ENCODE measurements at regions not wholly inside any gene's neighbourhood (a gene's known extent, or its start where the extent isn't known, plus 50 kb on each side); places are given as distances from the start of the nearest gene placed in this dataset.

DNA sequence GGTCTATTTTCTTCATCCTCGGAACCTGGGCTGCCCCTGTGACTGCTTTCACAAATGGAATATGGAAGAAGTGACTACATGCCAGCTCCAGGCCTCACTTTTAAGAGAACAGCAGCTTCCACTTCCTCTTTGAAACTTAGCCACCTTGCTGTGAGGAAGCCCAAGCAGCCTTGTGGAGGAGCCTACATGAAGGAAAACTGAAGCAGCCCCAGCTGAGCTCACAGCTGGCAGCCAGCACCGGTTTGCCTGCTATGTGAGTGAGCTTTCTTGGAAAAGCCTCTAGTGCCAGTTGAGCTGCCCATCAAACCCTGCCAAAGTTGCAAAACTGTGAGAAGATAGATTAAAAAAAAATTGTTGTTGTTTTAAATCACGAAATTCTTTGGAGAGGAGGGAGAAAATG lies 498.0 kb upstream of the PROK2 start:
- TF ChIP-seq, protein P1, sequence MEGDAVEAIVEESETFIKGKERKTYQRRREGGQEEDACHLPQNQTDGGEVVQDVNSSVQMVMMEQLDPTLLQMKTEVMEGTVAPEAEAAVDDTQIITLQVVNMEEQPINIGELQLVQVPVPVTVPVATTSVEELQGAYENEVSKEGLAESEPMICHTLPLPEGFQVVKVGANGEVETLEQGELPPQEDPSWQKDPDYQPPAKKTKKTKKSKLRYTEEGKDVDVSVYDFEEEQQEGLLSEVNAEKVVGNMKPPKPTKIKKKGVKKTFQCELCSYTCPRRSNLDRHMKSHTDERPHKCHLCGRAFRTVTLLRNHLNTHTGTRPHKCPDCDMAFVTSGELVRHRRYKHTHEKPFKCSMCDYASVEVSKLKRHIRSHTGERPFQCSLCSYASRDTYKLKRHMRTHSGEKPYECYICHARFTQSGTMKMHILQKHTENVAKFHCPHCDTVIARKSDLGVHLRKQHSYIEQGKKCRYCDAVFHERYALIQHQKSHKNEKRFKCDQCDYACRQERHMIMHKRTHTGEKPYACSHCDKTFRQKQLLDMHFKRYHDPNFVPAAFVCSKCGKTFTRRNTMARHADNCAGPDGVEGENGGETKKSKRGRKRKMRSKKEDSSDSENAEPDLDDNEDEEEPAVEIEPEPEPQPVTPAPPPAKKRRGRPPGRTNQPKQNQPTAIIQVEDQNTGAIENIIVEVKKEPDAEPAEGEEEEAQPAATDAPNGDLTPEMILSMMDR (IDR thresholded peaks at IDR 0.05; ENCODE audit: partially characterized antibody, unreplicated experiment) = no peak
- H3K9me3 Mint-ChIP-seq (ENCODE audit: unreplicated experiment) = no peaks in the 10 kb centered on the region

DNA sequence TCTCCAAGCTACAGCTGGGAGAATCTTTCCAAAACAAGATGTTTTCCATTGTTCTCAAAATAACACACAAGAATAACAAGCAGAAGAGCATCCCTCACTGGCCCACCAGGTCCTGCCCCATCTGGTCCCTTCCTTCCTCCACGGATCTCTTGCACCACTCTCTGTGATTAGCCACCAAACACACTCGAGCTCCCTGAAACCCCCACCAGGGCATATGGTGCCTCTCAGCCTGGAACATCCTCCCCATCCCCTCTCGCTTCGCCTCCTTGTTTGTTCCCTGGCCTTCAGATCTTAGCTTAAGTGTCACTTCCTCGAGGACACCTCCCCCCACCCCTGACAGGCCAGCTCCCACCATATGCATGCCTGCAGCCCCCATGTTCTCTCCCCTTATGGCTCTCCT lies 496.6 kb upstream of the PROK2 start:
- Mint-ChIP-seq H3K36me3 (ENCODE audit: unreplicated experiment) (peaks cover 11% of the 10 kb centered on the region), H3K27me3 (ENCODE audit: unreplicated experiment) (peaks cover 4% of the 10 kb centered on the region), H3K27ac (ENCODE audit: unreplicated experiment) (no peak overlapping the region), H3K4me1 (ENCODE audit: low read depth, unreplicated experiment) (peaks cover 6% of the 10 kb centered on the region), H3K4me3 (ENCODE audit: unreplicated experiment) (peak overlapping the region; percentile 40), H3K9me3 (ENCODE audit: unreplicated experiment) (no peaks in the 10 kb centered on the region)
- DNase-seq = no peak
- TF ChIP-seq, protein P1 (IDR thresholded peaks at IDR 0.05; ENCODE audit: partially characterized antibody, unreplicated experiment) = no peak

More for the DNA sequence above, 498.0 kb upstream of the PROK2 start:
- no peak for DNase-seq
- Mint-ChIP-seq H3K27ac (ENCODE audit: unreplicated experiment) (no peak overlapping the region), H3K27me3 (ENCODE audit: unreplicated experiment) (peaks cover 2% of the 10 kb centered on the region), H3K4me3 (ENCODE audit: unreplicated experiment) (no peak overlapping the region), H3K36me3 (ENCODE audit: unreplicated experiment) (peaks cover 11% of the 10 kb centered on the region), H3K4me1 (ENCODE audit: low read depth, unreplicated experiment) (peaks cover 6% of the 10 kb centered on the region)

DNA sequence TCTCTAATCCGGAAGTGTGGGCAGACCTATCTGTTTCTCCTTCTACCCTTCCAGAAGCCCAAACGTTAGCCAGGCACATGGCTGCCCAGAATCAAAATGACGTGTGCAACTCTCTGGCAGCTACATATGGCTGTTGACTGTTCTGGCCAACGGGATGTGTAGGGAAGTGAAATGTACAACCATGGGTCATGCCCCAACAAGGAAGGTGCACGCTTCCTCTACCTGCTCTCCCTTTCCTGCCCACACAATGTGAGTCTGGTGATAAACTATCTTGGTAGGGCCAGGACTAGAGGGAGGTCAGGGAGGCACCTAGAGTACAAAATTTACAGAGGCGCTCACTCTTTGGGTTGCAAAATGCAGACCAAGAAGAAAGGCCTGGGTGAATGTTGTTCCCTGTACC lies 495.9 kb upstream of the PROK2 start:
- H3K9me3 Mint-ChIP-seq (ENCODE audit: unreplicated experiment) = no peaks in the 10 kb centered on the region
- no peak overlapping the region for H3K27ac Mint-ChIP-seq (ENCODE audit: unreplicated experiment)
- peaks cover 11% of the 10 kb centered on the region for H3K36me3 Mint-ChIP-seq (ENCODE audit: unreplicated experiment)
- TF ChIP-seq, protein P1 (IDR thresholded peaks at IDR 0.05; ENCODE audit: partially characterized antibody, unreplicated experiment) = no peak
- H3K4me1 Mint-ChIP-seq (ENCODE audit: low read depth, unreplicated experiment) = peaks cover 6% of the 10 kb centered on the region
- no peak for DNase-seq
- peaks cover 4% of the 10 kb centered on the region for H3K27me3 Mint-ChIP-seq (ENCODE audit: unreplicated experiment)
- H3K4me3 Mint-ChIP-seq (ENCODE audit: unreplicated experiment) = no peak overlapping the region

DNA sequence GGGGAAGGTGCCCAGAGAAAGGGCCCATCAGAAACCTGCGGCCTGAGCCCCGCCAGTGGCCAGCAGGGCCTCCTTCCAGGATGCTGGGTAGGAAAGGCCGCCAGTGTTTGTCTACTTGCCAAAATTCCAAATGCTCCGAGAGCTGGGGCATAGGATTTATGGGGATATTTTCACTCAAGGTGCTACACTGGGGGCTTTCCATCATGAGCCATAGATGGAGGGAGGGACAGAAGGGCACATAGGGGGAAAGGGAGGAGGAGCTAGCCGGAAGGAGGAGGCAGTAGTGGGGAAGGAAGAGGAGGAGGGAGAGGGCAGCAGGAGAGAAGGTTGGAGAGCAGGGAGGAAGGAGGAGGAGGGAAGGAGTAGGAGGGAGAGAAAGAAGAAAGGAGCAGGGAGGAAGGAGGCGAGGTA lies 494.7 kb upstream of the PROK2 start:
- peaks cover 13% of the 10 kb centered on the region for H3K4me1 Mint-ChIP-seq (ENCODE audit: low read depth, unreplicated experiment)

DNA sequence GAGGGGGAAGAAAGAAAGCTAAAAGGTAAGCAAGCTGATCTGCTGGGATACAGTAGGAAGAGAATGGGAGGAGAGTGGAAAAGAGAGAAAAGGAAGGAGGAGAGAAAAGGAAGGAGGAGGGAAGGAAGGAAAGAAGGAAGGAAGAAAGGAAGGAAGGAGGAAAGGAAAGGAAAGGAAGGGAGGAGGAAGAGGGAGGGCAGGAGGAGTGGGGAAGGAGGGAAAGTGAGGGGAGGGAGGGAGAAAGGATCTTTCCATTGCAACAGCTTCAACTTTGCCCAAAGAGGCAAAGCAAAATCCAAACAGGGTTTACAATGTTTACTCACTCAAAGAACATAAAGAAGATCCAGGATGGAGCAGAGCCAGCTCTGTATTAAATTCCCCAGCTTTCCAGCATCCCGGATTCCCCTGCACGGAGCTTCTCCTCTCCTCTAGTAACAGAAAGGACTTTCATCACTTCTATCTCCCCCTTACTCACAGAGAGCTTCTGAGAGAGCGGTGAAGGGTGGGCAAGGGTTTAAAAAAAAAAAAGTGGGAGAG lies 494.2 kb upstream of the PROK2 start:
- Mint-ChIP-seq H3K27ac (ENCODE audit: unreplicated experiment) (no peak overlapping the region), H3K9me3 (ENCODE audit: unreplicated experiment) (no peaks in the 10 kb centered on the region), H3K4me3 (ENCODE audit: unreplicated experiment) (no peak overlapping the region), H3K4me1 (ENCODE audit: low read depth, unreplicated experiment) (peaks cover 18% of the 10 kb centered on the region), H3K27me3 (ENCODE audit: unreplicated experiment) (peaks cover 4% of the 10 kb centered on the region), H3K36me3 (ENCODE audit: unreplicated experiment) (peaks cover 11% of the 10 kb centered on the region)
- TF ChIP-seq, protein P1 (IDR thresholded peaks at IDR 0.05; ENCODE audit: partially characterized antibody, unreplicated experiment) = no peak
- no peak for DNase-seq

More for the DNA sequence above, 494.7 kb upstream of the PROK2 start:
- no peak for DNase-seq
- peaks cover 11% of the 10 kb centered on the region for H3K36me3 Mint-ChIP-seq (ENCODE audit: unreplicated experiment)
- peaks cover 4% of the 10 kb centered on the region for H3K27me3 Mint-ChIP-seq (ENCODE audit: unreplicated experiment)
- no peaks in the 10 kb centered on the region for H3K9me3 Mint-ChIP-seq (ENCODE audit: unreplicated experiment)
- no peak overlapping the region for H3K27ac Mint-ChIP-seq (ENCODE audit: unreplicated experiment)
- TF ChIP-seq, protein P1 (IDR thresholded peaks at IDR 0.05; ENCODE audit: partially characterized antibody, unreplicated experiment) = no peak
- H3K4me3 Mint-ChIP-seq (ENCODE audit: unreplicated experiment) = no peak overlapping the region

All from glutamatergic neuron (in vitro differentiated cells).